SW 1271 (cell line): ENCODE measurements at regions not wholly inside any gene's neighbourhood (a gene's known extent, or its start where the extent isn't known, plus 50 kb on each side); places are given as distances from the start of the nearest gene placed in this dataset.

Experiments
- DNase-seq, 2 experiments: peaks; one replicate each; lab custom pipeline; 2025; lab: John Stamatoyannopoulos, UW

DNA sequence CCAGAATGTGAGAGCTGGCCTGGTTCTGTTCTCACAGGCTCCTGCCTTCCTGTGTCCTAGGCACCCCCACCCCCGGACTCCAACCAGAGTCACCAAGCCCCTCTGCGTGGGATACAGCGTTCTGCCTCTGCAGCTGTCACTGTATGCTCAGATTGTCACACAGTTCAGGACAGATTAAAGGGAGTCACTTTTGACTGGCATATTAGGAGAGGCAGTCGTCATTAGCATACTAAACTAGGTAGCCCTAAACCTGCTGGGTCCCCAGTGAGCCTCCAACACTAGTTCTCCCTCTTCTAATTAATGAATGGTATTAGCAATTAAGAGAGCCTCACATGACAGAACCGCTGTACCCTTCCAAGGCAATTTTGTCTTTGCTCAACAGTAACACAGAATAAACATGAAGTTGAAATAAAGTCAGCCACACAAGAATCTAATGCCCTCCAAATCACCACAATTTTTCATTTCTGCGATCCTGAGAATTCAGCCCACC is 340.2 kb downstream of the CMPK2 start:
- DNase-seq: no peak

DNA sequence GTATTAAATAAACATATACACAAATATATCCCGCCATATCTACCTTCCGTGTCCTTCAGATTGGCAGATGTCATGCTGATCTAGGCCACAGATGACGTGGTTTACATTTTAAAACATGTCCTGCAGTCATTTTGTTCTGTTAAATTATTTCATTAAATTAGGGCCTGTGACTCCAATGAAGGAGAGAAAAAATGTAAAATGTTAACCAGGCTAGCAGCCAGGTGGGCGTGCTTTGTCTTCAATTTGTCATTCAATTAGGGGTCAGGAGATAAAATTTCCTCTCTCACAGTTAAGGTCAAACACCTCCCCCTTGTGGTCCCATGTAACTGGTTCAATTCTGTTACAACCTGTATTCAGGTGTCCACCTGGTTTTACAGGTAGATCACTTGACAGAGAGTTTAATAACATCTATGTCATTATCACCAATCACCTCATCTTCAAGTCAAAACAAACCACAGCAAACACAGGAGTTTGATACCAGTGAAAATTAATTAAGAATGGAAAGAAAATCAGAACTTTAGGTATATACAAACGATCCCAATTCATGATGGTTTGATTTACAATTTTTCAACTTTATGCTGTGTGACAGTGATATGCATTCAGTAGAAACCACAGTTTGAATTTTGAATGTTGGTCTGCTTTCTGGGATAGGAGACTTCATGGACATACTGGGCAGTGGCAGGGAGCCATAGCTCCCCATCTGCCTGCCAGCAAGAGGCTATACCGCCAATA is 339.4 kb downstream of the CMPK2 start:
- no peak for DNase-seq

DNA sequence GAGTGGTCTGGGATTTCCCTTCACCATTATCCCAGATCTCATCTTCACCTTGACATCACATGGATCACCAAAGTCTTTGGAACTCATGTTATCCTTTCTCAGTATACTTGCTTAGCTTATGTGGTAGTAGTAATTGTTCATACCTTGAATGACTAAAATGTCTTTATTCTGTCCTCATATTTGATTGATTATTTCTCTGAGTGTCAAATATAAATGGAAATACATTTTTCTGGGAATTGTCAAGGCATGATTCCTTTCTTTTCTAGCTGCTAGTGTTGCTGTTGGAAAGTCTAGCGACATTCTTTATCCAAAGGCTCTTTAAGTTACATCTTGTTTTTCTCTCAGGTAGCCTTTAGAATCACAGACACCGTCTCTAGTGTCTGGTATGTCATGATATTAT is 334.4 kb downstream of the CMPK2 start:
- no peak for DNase-seq

DNA sequence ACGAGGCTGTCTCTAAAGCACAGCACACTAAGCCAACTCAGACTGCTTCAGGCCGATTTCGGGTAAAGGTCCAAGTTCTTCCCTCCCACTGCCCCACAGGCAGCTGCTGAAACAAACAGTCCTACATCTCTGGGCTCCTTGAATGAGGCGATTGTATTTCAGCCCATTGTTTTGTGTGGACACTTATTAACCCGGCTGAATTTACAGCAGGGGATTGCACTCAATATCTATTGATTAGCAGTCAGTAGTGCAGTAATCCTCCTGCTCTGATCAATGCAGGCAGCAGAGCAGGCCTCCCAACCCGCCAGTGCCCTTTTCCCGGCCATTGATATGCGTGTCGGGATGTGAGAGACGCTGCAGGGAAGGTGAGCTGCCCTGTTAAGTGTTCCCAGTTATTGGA is 330.1 kb downstream of the CMPK2 start:
- DNase-seq: no peak

DNA sequence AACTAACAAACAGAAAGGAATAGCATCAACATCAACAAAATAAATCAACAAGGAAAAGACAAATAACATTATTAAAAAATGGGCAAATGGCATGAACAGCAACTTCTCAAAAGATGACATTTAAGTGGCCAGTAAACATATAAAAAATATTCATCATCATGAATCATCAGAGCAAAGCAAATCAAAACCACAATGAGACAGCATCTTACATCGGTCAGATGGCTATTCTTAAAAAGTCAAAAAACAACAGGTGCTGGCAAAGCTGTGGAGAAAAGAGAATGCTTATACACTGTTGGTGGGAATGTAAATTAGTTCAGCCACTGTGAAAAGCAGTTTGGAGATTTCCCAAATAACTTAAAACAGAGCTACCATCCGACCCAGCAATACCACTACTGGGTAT is 327.1 kb downstream of the CMPK2 start:
- DNase-seq: no peak

DNA sequence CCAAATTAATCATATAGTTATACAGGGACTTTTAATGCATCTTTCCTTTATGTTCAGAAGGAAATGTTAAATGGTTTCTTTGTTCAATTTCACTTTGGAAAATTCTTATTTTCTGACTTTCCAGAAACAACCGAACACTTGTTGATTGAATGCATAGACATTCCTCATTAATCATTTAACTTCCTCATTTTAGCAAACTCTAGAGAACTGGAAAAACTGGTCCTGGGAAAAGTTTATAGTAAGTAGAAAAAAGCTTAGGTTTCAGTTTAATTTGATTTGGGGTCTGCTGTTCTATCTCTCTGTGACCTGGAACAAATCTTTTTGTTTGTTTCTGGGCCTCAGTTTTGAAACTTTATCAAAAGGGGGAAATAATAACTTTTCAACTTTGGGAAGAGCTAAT is 320.4 kb downstream of the CMPK2 start:
- DNase-seq: no peak

DNA sequence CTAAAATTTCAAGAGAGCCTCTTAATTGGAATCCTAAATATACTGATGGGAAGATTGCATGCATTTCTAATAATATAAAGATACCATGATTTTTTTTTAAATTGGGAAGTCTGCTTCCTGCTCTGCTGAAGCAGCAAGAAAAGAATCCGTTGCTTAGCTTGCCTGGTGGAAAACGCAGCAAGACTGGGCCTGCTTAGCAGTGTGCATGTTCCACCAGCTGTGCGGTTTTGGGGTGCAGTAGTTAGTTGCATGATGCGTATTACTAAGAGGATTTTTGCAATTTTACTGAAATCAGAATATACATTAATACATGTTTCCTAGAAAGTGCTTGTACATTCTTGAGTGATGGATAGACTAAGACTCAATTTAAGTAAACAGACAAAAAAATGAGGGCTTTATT is 319.9 kb downstream of the CMPK2 start:
- DNase-seq: no peak

DNA sequence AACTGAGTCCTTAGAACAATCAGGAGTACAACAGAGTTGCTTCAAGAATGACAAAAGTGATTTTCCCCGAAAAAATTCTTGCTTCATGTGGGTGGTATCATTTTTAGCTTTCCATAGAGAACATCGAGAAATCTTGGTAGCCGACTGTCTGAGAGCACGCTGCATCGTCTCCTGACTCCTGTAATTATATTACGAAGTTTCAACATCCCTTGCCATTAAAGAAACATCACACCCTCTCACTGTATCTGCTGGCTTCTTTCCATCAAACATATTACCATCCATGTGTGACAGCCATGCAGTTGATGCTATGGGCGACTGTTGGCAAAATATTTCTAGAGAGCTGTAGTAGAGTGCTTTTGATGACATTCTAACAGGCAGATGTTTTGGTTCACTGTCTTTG is 311.2 kb downstream of the CMPK2 start:
- DNase-seq: no peak

DNA sequence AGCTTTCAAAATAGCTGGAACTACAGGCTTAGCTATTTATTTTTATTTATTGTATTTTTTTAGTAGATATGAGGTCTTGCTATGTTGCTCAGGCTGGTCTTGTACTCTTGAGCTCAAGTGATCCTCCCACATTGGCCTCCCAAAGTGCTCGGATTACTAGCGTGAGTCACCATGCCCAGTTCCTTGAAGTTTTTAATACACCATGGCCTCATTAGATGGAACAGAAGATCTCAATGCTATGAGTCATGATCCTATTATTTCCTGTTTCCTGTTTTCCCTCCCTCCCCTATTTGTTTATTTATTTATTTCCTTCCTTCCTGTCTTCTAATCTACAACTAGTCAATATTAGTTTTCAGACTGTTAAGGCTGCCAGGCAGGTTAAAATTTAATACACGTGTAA is 309.0 kb downstream of the CMPK2 start:
- peak; percentile 55 to 57 for DNase-seq

DNA sequence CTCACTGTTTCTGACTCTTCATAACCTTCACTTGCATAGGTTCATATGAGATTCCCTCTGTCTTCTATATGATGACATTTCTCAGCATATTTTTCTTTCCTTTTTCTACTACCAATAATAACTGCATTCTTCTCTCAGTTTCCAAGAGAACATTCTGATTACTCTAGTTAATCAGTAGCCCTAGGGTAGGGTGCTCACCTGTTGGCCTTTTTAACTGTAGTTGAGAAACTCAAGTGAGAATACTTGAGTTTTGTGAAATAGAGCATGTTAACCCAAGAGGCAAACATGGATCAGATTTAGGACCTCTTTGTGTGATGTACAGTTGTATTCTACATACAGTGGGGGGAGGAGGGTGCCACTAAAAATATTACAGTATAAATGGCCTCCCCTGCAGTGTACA is 308.0 kb downstream of the CMPK2 start:
- no peak for DNase-seq

DNA sequence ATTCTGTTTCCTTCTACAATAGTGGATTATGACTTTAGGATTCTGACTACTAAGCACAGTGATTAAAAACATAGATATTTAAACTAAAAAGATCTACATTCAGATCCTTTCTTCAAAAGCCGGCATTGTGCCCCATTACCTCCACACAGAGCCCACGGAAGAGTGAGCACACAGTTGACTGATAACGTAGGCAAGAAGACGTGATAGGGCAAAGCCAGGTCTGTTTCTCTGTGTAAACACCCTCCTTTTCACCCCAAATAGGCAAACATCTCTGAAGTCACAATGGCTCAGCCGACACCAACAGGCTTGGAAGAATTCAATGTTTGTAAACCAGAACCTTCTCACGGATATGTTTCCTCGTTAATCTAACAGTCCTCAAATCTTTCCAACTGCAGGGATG is 302.9 kb downstream of the CMPK2 start:
- no peak for DNase-seq

DNA sequence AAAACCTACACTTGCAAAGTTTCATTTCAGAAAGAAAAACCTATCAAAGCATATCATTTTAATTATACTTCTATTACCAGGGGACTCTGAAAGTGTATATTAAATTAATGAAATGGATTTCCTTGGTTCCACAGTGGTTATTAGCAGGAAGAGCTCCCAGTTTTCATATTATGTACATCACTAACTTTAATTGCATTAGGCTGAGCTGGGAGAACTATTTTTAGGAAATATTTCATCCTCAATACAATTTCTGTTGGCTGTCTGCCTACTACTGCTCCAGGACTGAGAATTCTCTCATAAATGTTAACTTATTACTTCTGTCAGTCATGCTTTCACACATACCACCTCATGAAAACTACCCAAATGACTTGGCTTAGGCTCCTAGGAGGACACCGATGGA is 301.4 kb downstream of the CMPK2 start:
- DNase-seq: no peak

DNA sequence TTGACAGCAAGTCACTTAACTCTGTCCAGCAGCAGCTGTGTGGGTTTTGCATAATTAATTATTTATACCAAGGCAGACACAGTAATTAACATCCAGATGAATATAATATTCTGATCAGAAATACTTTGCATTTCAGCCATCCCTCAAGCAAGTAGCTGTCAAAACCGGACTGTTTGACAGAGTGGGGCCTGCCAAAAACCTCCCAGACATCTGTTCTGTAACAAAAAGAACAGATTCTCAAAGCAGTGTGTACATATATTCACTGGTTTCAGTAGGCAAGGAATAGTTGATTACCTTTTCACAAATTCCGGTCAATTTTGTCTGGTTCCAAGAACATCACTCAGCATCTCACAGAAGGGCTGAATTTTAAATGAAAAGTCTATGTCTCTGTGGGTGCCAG is 291.6 kb downstream of the CMPK2 start:
- no peak for DNase-seq

DNA sequence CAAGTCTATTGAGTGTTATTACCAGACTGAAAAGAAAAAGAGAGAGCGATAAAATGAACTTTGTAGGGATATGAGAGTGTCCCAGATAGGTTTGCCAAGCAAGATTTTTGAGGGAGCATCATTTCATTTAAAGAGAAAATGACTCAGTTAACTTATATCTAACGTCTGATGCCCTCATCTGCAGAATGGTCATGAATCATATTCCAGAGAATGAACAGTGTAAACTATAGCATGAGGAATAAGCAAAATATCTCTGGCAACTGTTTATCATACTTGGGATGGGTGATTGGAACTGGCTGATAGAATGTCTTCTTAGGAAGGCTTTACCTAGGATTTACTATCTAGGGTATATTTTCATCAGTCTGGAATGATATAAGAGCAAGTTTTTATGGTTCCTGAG is 289.4 kb downstream of the CMPK2 start:
- no peak for DNase-seq

DNA sequence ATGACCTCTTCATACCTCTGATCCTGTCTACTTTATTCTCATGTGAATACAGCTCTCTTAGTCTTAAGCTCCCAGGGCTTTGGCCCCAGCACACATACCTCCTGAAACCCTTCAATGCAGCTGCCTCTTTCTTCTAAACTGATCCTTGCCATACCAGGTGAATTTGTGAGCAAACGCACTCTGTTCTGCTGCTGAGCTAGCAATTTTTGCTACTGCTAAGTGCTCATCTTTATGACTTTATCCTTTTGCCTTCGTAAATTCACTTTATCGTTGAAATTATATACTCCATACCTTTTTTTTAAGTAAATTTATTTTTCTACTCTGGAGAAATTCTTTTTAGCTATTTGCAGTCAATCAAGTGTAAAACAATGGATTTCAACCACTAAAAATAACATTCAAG is 287.7 kb downstream of the CMPK2 start:
- no peak for DNase-seq

DNA sequence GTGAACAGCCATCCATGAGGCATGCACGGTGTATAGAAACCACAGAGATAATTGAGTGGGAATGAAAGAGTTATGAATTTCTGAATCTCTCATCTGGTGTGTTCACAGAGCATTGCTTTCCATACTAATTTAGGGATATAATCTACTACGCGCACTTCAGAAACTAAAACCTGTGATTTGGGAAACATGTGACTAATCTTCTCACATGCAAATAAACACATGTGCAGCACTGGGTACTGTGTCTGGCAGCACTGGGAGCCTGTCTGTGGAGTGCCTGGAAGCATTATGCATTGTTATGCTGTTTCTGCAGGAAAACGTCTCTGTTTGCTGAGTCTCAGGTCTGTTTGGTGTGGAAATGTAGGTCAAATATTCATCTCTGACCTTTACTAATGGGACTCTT is 287.3 kb downstream of the CMPK2 start:
- no peak for DNase-seq

DNA sequence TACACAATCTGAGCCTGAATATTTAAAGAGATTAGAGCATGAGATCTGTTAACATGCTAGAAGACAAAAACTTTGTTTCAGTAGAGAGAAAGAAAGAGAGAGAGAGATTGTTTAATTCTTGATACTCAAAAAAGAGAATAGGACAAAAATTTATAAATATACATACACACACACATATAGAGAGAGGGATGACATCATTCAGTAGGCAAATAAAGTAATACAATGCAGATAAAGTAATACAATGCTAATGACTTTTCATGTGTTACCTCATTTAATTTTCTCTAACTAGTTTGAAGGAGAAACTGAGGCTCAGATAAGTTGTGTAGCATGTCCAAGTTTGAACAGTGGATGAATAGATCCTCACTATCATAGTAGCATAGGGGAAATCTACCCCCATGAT is 286.4 kb downstream of the CMPK2 start:
- DNase-seq: no peak

DNA sequence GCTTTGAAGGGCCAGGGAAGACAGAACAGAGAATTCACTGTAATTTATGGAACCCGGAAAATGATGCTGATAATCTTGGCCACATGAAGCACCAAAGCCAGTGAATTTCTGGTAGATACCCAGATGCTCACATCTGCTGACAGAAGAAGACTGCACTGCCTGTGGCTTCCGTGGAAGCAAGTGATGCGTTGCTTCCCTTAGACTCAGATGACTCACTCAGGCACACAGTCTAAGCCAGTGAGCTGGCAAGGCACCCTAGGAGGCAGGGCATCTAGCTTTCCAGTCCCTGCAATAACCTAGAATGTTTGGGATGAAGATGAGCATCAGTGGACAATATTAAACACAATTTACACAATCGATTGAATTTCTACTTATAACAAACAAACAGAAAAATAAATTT is 284.7 kb downstream of the CMPK2 start:
- DNase-seq: peak in 1 of 2 experiments; percentile 1

DNA sequence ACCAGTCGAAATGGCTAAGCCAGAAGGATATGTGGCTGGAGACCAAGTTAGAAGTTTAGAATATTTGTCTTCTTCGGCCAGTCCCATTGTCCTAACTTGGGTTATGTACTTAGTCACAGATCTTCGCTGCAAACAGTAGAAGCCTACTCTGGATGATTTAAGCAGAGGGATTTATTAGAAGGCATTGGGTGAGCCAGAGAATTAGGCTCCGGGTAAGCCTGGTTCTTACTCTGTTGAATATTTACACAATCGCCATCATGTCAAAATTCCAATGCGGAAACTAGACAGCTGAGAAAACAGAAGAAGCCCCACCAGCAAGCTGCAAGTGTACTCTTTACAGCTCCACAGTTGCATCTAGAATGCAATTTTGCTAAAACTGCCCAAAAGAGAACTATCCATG is 276.6 kb downstream of the CMPK2 start:
- no peak for DNase-seq

DNA sequence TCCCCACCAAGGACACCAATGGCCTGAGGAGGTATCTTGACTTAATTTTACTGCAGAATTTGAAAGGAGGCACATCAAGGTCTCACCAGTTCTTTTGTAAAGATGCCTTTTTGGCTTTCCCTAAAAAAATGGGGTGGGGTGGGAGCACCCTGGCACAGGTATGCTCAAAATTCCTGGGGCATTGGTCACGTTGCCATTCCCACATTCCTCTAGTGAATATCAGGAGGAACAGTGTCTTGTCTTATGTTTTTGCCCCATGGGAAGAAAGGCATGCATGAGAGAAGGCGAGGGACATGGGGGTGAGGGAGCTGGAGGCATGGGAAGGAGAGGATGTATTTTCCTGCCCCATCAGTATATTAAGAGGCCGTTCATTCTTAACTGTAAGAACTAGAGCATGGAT is 275.3 kb downstream of the CMPK2 start:
- DNase-seq: no peak

DNA sequence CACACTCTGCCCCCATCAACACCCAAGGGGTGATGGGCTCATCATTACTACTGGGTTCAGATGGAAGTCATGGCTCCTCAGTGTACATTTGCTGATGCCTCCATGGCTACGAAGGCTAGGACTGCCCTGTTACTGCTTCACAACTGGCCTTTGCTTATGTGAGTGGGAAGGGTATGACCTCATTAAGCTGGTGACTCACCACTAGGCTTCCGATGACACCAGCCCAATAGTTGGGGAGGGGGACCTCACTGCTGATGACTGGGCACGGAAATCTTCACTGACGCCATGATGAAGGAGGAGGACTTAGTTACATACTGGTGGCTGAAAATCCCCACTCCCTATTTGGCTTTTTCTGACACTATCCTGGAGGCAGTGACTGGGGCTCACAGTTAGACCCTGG is 263.2 kb downstream of the CMPK2 start:
- no peak for DNase-seq

DNA sequence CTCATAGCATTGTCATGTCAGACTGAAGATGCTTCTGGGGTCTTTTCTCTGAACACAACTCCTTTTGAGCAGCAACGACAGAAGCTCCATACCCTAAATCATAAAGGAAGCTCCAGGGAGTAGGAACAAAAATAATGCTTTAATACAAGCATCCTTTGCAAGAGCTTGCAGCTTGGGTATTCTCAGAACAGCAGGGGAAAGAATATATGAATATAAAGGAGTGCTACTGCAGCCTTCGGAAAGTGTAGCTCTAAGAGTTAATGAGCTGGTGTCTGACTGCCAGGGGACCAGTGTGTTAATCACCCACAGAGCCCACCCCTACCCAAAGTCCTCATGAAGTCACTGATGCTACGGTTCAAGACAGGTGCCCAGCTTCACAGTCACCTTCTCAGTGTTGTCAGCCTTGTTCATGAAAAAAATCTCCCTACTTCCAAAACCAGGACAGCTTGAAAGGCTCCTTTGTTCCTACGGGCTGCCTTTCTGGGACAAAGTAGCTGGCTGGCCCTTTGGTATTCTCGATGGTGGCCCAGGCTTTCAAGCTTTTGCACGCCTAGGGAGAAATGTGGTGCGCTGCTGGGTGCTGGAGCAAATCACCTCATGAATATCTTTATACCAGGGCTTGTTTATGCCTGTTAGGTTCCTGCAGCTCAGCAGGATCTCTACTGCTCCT is 259.7 kb downstream of the CMPK2 start:
- DNase-seq: no peak

DNA sequence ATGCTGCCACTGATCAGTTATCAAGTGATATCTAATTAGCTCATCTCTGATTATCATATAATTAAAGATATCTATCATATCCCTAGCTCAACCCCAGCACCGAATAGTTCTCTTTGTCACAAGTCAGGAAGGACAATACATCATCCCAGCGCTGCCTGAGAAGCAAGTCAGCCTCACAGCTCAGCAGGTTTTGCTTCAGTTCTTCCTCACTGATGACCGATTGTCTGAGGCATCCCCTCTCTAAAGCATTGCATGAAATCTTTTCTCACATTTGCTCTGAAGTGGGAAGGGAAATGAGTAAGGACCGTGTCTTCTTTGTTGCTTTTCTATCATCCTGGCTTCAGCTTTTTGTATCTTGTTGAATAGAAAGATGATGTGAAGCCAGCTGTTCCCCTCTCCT is 247.9 kb downstream of the CMPK2 start:
- DNase-seq: no peak

DNA sequence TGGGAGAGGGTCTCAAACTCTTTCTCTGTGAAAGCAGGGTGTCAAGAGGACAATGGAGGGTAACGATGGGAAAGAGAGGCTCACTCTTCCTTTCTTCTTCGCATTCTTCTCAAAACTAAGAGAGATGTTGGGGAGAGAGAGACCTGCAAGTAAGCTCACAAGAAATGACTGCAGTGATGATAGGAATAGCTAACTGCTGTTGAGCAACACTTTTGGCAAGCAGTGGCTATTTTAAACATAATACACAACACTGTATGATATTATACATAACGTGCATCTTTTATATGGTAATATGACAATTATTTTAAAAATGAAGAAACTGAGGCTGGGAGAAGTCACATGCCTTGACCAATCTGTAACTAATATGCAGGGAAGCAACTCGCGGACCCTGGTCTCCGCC is 247.5 kb downstream of the CMPK2 start:
- DNase-seq: no peak
